H9 (cell line): ENCODE measurements at regions not wholly inside any gene's neighbourhood (a gene's known extent, or its start where the extent isn't known, plus 50 kb on each side); places are given as distances from the start of the nearest gene placed in this dataset.
"Not testable (repeated sequence)": the region's sequence is repeated elsewhere in the genome, so short reads cannot be mapped to it uniquely, and the experiment has no call there.

Source experiments
- DNase-seq: peaks from one replicate; pipeline ENCODE4 v3.0.0-alpha.2; 2017
- H2AFZ ChIP-seq: one replicate; pipeline ENCODE4 v1.6.1; 2013; ENCODE audit warnings: mild to moderate bottlenecking, low read length, control low read depth, moderate library complexity
- H2AK5ac ChIP-seq: 2 replicates; pipeline ENCODE4 v1.6.1; 2013; ENCODE audit warnings: low read length, control low read depth, mixed read lengths; ENCODE audit not compliant: insufficient read length
- H2BK120ac ChIP-seq: one replicate; pipeline ENCODE4 v1.6.1; 2013; ENCODE audit warnings: low read depth, mild to moderate bottlenecking, low read length, control low read depth, inconsistent platforms; ENCODE audit not compliant: poor library complexity, severe bottlenecking
- H2BK12ac ChIP-seq: 2 replicates; pipeline ENCODE4 v1.6.1; 2013; ENCODE audit warnings: low read length, control low read depth, mixed read lengths, low read depth; ENCODE audit not compliant: insufficient read length
- H2BK15ac ChIP-seq: 2 replicates; pipeline ENCODE4 v1.6.1; 2013; ENCODE audit warnings: low read depth, low read length, control low read depth
- H2BK20ac ChIP-seq: one replicate; pipeline ENCODE4 v1.6.1; 2013; ENCODE audit warnings: low read depth, mild to moderate bottlenecking, low read length, control low read depth, inconsistent platforms; ENCODE audit not compliant: poor library complexity, severe bottlenecking
- H2BK5ac ChIP-seq: 2 replicates; pipeline ENCODE4 v1.6.1; 2013; ENCODE audit warnings: low read length, control low read depth, mixed read lengths; ENCODE audit not compliant: insufficient read length
- H3K14ac ChIP-seq: 2 replicates; pipeline ENCODE4 v1.6.1; 2013; ENCODE audit warnings: low read length, control low read depth; ENCODE audit not compliant: insufficient read depth
- H3K18ac ChIP-seq: 2 replicates; pipeline ENCODE4 v1.6.1; 2013; ENCODE audit warnings: low read depth, mild to moderate bottlenecking, mixed read lengths, low read length, control low read depth; ENCODE audit not compliant: insufficient read length
- H3K23ac ChIP-seq: 2 replicates; pipeline ENCODE4 v1.6.1; 2013; ENCODE audit warnings: low read length, control low read depth, mixed read lengths, low read depth; ENCODE audit not compliant: insufficient read length
- H3K23me2 ChIP-seq: 2 replicates; pipeline ENCODE4 v1.6.1; 2013; ENCODE audit warnings: low read depth, mild to moderate bottlenecking, mixed read lengths, low read length, control low read depth; ENCODE audit not compliant: insufficient read length, poor library complexity, severe bottlenecking
- H3K27ac ChIP-seq: 2 replicates; pipeline ENCODE4 v1.5.1; 2013; ENCODE audit warnings: low read length, control low read depth, mixed read lengths, low read depth; ENCODE audit not compliant: insufficient read length
- H3K27me3 ChIP-seq: 2 replicates; pipeline ENCODE4 v1.6.1; 2013; ENCODE audit warnings: low read length, control low read depth, inconsistent platforms; ENCODE audit not compliant: insufficient read depth
- H3K4ac ChIP-seq: 2 replicates; pipeline ENCODE4 v1.6.1; 2013; ENCODE audit warnings: low read depth, mild to moderate bottlenecking, control low read depth, inconsistent platforms, low read length, moderate library complexity
- H3K4me1 ChIP-seq: 2 replicates; pipeline ENCODE4 v1.6.1; 2013; ENCODE audit warnings: low read length, control low read depth, inconsistent platforms; ENCODE audit not compliant: insufficient read depth
- H3K4me2 ChIP-seq: 2 replicates; pipeline ENCODE4 v1.6.1; 2013; ENCODE audit warnings: low read length, control low read depth, mixed read lengths; ENCODE audit not compliant: insufficient read length, insufficient read depth
- H3K56ac ChIP-seq: 2 replicates; pipeline ENCODE4 v1.6.1; 2013; ENCODE audit warnings: low read depth, mild to moderate bottlenecking, mixed read lengths, low read length, control low read depth; ENCODE audit not compliant: insufficient read length
- H3K79me1 ChIP-seq: 2 replicates; pipeline ENCODE4 v1.6.1; 2013; ENCODE audit warnings: low read depth, mild to moderate bottlenecking, moderate library complexity, low read length, control low read depth, inconsistent platforms; ENCODE audit not compliant: insufficient read depth, poor library complexity, severe bottlenecking
- H3K79me2 ChIP-seq: 2 replicates; pipeline ENCODE4 v1.6.1; 2013; ENCODE audit warnings: low read length, control low read depth, inconsistent platforms; ENCODE audit not compliant: insufficient read depth
- H3K9ac ChIP-seq: 2 replicates; pipeline ENCODE4 v1.6.1; 2013; ENCODE audit warnings: low read length, control low read depth, mixed read lengths; ENCODE audit not compliant: insufficient read length; ENCODE audit errors: extremely low read depth
- H3K9me3 ChIP-seq: one replicate; pipeline ENCODE4 v1.6.1; 2013; ENCODE audit warnings: low read depth, low read length, inconsistent platforms; ENCODE audit not compliant: control insufficient read depth
- H3T11ph ChIP-seq: one replicate; pipeline ENCODE4 v1.6.1; 2013; ENCODE audit warnings: mild to moderate bottlenecking, low read length, control low read depth, inconsistent platforms
- H4K20me1 ChIP-seq: one replicate; pipeline ENCODE4 v1.6.1; 2013; ENCODE audit not compliant: control insufficient read depth, insufficient read length, insufficient read depth
- H4K5ac ChIP-seq: 2 replicates; pipeline ENCODE4 v1.6.1; 2013; ENCODE audit warnings: low read depth, mild to moderate bottlenecking, mixed read lengths, low read length, control low read depth; ENCODE audit not compliant: insufficient read length
- H4K8ac ChIP-seq: replicated peaks from 2 replicates; pipeline ENCODE4 v1.6.1; 2013; ENCODE audit warnings: low read length, control low read depth, mixed read lengths, low read depth; ENCODE audit not compliant: insufficient read length
- H4K91ac ChIP-seq: 2 replicates; pipeline ENCODE4 v1.6.1; 2013; ENCODE audit warnings: low read depth, mild to moderate bottlenecking, moderate library complexity, mixed read lengths, low read length, control low read depth; ENCODE audit not compliant: insufficient read length
- H3K27ac Mint-ChIP-seq, 3 experiments: 2 replicates in 2 of 3; 3 replicates in 1 of 3; pipeline ENCODE4 v1.8.0; 2020 to 2021; ENCODE audit warnings: mixed read lengths in 3 of 3, mild to moderate bottlenecking in 1 of 3, moderate library complexity in 1 of 3
- H3K27me3 Mint-ChIP-seq: 2 replicates; pipeline ENCODE4 v1.8.0; 2021; ENCODE audit warnings: low read depth, mild to moderate bottlenecking, moderate library complexity, mixed read lengths
- H3K36me3 Mint-ChIP-seq, 3 experiments: 2 replicates in 2 of 3; 3 replicates in 1 of 3; pipeline ENCODE4 v1.8.0; 2020 to 2021; ENCODE audit warnings: low read depth in 3 of 3, mixed read lengths in 3 of 3; ENCODE audit not compliant: insufficient read depth in 1 of 3
- H3K4me1 Mint-ChIP-seq, 2 experiments: 2 replicates each; pipeline ENCODE4 v1.8.0; 2020; ENCODE audit warnings: mixed read lengths in 2 of 2
- H3K4me3 Mint-ChIP-seq, 2 experiments: 2 replicates in 1 of 2; 3 replicates in 1 of 2; pipeline ENCODE4 v1.8.0; 2020 to 2021; ENCODE audit warnings: mild to moderate bottlenecking in 2 of 2, mixed read lengths in 2 of 2, moderate library complexity in 1 of 2
- H3K9me3 Mint-ChIP-seq, 2 experiments: 2 replicates in 1 of 2; 3 replicates in 1 of 2; pipeline ENCODE4 v1.8.0; 2020; ENCODE audit warnings: mild to moderate bottlenecking in 2 of 2, mixed read lengths in 2 of 2, moderate library complexity in 1 of 2
- CTCF ChIP-seq: fragments of 200-600 bp; sonication (generic); conservative IDR thresholded peaks from 3 replicates; pipeline ENCODE4 v1.8.0; 2021; ENCODE audit warnings: antibody characterized with exemption, mild to moderate bottlenecking
- WGBS: extraction: QIAGEN DNeasy Blood & Tissue Kit; methylation state at CpG from one replicate; pipeline ENCODE4 v1.1.7; 2013; ENCODE audit warnings: missing lambda C conversion rate, low lambda C conversion rate, mixed read lengths; ENCODE audit not compliant: insufficient read length; ENCODE audit errors: extremely low coverage; 5-methylcytosine and 5-hydroxymethylcytosine counted together

DNA sequence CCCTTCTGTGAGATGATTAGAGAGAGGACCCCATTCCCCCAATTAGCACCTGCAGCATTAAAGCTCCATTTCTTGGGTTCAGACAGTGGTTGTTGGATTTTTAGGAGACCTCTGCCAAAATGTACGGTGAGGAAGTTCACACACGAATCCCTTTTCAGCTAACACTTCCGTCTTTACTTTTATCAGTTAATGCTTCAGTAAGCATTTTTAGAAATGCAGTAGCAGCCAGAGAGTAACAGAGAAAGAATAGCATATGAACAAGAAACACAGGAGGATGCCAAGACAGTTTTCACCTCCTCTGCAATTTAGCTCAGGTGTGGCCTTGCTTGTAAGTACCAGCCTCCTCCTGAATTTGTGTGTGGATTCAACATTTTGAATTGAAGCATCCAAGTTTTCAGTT lies 312.9 kb downstream of the ISL1 start:
- Mint-ChIP-seq H3K4me1 (no peaks in the 10 kb centered on the region), H3K9me3 (peaks cover 6 to 13% of the 10 kb centered on the region in 2 experiments; a peak in 3 of 5 replicates), H3K4me3 (no peak overlapping the region), H3K27ac (no peak overlapping the region; a peak in 1 of 7 replicates), H3K27me3 (no peaks in the 10 kb centered on the region), H3K36me3 (peaks cover 0 to 18% (median 5%) of the 10 kb centered on the region in 3 experiments; a peak in 4 of 7 replicates)
- no peak overlapping the region for H2AFZ ChIP-seq
- H3K27ac ChIP-seq, result no peak overlapping the region
- no peak overlapping the region for H3K18ac ChIP-seq
- no peak overlapping the region for H2BK15ac ChIP-seq
- no peak overlapping the region for H2BK5ac ChIP-seq
- no peak overlapping the region for H3T11ph ChIP-seq
- H2BK12ac ChIP-seq, result no peak overlapping the region
- H3K4me2 ChIP-seq, result no peak overlapping the region
- WGBS, result no CpG with 5 or more reads among the region's 3 CpGs
- DNase-seq, result no peak
- H4K5ac ChIP-seq, result no peak overlapping the region
- no peaks in the 10 kb centered on the region for H3K9me3 ChIP-seq
- no peak overlapping the region for H3K56ac ChIP-seq
- no peaks in the 10 kb centered on the region for H3K79me2 ChIP-seq
- H3K14ac ChIP-seq, result no peak overlapping the region
- no peaks in the 10 kb centered on the region for H3K27me3 ChIP-seq
- no peak overlapping the region for H3K9ac ChIP-seq
- TF ChIP-seq CTCF, result no peak
- H3K23ac ChIP-seq, result no peak overlapping the region
- no peak overlapping the region for H4K8ac ChIP-seq
- no peaks in the 10 kb centered on the region for H3K4me1 ChIP-seq
- H3K79me1 ChIP-seq, result no peaks in the 10 kb centered on the region
- H3K4ac ChIP-seq, result no peak overlapping the region
- no peaks in the 10 kb centered on the region for H4K20me1 ChIP-seq
- H2AK5ac ChIP-seq, result no peak overlapping the region
- H2BK120ac ChIP-seq, result no peak overlapping the region
- no peak overlapping the region for H2BK20ac ChIP-seq
- H4K91ac ChIP-seq, result no peak overlapping the region
- no peaks in the 10 kb centered on the region for H3K23me2 ChIP-seq

- H3K4me1 Mint-ChIP-seq, H2AK5ac ChIP-seq, H3K56ac ChIP-seq, H4K20me1 ChIP-seq, H3K4me3 Mint-ChIP-seq, H3K9me3 ChIP-seq, H3T11ph ChIP-seq, H4K8ac ChIP-seq, H2BK20ac ChIP-seq, H3K23me2 ChIP-seq, H2BK15ac ChIP-seq, H4K5ac ChIP-seq, H3K4me1 ChIP-seq, H3K23ac ChIP-seq, H3K27me3 Mint-ChIP-seq, H3K18ac ChIP-seq, H3K79me1 ChIP-seq, H3K79me2 ChIP-seq, H2BK5ac ChIP-seq, H3K14ac ChIP-seq, H3K9me3 Mint-ChIP-seq, H3K4ac ChIP-seq, H2BK120ac ChIP-seq, H2BK12ac ChIP-seq, H3K36me3 Mint-ChIP-seq, H2AFZ ChIP-seq, H3K27ac ChIP-seq, H3K4me2 ChIP-seq, H4K91ac ChIP-seq, H3K27me3 ChIP-seq, H3K27ac Mint-ChIP-seq, DNase-seq, H3K9ac ChIP-seq: not testable (repeated sequence)
- no CpG with 5 or more reads among the region's 3 CpGs for WGBS
These were observed 318.8 kb downstream of the ISL1 start for GRCh38 chr5:51702046-51702445.
